Activated CD4-positive, alpha-beta T cell treated with anti-CD3 and anti-CD28 coated beads for 4 hours (primary cell): ENCODE measurements at regions not wholly inside any gene's neighbourhood (a gene's known extent, or its start where the extent isn't known, plus 50 kb on each side); places are given as distances from the start of the nearest gene placed in this dataset.
"Not testable (repeated sequence)": the region's sequence is repeated elsewhere in the genome, so short reads cannot be mapped to it uniquely, and the experiment has no call there.

ENCODE experiments used
- DNase-seq, 2 donors: peaks; one replicate each; pipeline ENCODE4 v3.0.0-alpha.2; 2020

DNA sequence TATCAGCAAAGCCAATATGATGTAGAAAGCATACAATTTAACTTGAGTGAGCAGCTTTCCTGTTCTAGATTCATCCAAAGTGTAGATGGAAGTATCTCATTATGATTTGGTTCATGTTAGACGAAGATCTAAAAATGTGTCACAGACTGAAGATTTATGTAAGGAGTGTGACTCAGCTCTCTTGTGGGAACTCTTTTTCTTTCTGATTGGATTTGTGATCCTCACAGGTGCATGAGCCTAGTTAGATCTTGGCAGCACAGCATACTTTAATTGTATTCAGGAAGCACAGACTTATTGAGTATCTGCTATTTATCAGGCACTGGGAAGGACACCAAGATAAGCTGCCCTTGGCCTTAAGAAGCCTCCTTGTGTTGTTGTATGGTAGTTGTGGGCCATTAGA is 147.1 kb downstream of the C11orf91 start:
- DNase-seq, result no peak

DNA sequence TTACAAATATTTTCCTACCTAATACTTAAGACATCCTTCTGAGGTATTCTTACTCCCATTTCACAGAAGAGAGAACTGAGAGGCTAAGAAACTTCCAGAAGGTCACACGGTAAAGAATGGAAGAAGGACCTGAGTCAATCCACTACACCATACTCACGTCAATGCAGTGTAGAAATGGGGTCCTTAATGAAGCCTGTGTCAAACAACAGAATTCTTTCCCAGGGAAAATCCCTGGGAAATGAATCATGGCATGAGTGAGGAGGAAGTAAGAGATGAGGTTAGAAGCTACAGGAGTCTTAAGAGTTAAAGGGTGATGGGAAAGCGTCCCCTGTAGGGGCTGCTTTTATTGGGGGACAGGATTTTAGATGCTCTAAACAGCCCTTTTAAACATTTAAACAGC is 147.9 kb downstream of the C11orf91 start:
- DNase-seq, result no peak

GRCh38 chr11:33551051-33551450 is 149.6 kb downstream of the C11orf91 start:
- DNase-seq, result no peak

DNA sequence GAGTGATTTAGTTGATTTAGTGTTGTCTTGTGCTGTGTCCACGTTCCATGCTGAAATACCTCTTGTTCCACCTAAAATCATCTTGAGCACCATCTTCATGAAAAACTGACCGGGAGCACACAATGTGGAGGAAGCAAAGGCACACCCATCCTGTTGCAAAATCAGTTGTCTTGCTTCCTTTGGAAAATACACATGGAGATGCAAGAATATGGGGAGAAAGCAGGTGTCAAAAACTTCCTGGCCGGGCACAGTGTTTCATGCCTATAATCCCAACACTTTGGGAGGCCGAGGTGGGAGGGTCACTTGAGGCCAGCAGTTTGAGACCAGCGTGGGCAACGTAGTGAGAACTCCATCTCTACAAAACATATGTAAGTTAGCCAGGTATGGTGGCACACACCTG is 151.1 kb downstream of the C11orf91 start:
- no peak for DNase-seq

GRCh38 chr11:33545931-33546330 is 154.7 kb downstream of the C11orf91 start:
- no peak for DNase-seq

DNA sequence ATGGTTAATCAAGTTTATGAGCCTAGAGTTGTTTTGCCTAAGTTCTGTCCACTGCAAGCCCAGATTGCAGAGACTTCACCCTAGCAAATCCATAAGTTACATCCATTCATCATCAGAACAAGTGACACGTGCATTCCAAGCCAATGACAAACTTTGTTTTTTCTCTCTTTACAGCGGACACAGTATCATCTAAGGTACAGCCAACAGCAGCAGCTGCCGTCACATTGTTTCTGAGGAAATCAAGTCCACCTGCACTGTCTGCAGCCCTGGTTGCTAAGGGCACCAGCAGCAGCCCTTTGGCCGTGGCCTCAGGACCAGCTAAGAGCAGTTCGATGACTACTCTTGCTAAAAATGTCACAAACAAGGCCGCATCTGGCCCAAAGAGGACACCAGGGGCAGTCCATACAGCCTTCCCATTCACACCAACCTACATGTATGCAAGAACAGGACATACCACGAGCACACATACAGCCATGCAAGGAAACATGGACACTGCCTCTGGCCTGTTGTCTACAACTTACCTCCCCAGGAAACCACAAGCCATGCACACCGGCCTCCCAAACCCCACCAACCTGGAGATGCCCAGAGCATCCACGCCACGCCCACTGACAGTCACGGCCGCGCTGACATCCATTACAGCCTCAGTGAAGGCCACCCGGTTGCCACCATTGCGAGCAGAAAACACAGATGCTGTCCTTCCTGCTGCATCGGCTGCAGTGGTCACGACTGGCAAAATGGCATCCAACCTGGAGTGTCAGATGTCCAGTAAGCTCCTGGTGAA is 155.8 kb downstream of the C11orf91 start:
- DNase-seq, result no peak

GRCh38 chr11:33543823-33544222 is 156.8 kb downstream of the C11orf91 start:
- no peak for DNase-seq

- DNase-seq, result peak; percentile 6 to 23
Measured at GRCh38 chr11:33542921-33543320, 157.7 kb downstream of the C11orf91 start.

GRCh38 chr11:33540946-33541915 is 159.4 kb downstream of the C11orf91 start:
- no peak for DNase-seq

GRCh38 chr11:33540427-33540826 is 160.2 kb downstream of the C11orf91 start:
- DNase-seq, result no peak

GRCh38 chr11:33539751-33540150 is 160.9 kb downstream of the C11orf91 start:
- no peak for DNase-seq

DNA sequence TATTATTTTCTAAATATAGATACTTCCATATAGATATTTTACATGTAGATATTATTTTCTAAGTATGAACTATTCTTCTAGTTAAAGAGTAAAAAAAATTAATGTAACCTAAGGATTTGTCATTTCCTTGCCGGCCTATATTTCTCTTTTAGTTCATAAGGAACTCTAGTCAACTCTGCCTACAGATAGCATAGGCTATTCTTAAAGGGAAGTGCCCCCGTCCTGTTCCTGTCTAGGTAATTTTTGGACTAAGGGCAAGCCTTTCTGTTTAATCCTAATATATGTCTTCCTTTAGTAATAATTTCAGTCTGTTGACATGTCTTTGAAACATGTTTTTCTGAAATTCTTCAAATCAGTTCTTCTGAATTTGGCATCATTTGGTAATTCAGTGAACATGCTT is 161.9 kb downstream of the C11orf91 start:
- DNase-seq, result no peak

- no peak for DNase-seq
Measured at GRCh38 chr11:33536178-33536577, 164.4 kb downstream of the C11orf91 start.

DNA sequence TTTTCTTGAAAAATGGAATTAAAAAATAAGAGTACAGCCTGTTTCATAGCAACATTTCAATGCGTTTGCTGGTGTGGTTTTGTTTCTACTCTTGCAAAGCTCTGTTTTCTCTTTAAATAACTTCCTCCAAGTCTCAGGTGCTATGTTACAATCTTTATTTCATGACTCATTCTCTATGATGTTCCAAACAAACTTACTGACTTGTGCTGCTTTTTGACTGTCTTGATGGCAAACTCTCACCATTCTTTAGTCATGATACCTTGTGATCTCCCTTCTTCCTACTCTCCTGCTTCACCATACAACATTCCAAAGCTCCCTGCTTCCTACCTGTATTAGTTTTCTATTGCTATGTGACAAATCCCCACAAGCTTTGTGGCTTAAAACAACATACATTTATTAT is 166.1 kb downstream of the C11orf91 start:
- no peak for DNase-seq

GRCh38 chr11:33533386-33534052 is 167.1 kb downstream of the C11orf91 start:
- DNase-seq, result no peak

DNA sequence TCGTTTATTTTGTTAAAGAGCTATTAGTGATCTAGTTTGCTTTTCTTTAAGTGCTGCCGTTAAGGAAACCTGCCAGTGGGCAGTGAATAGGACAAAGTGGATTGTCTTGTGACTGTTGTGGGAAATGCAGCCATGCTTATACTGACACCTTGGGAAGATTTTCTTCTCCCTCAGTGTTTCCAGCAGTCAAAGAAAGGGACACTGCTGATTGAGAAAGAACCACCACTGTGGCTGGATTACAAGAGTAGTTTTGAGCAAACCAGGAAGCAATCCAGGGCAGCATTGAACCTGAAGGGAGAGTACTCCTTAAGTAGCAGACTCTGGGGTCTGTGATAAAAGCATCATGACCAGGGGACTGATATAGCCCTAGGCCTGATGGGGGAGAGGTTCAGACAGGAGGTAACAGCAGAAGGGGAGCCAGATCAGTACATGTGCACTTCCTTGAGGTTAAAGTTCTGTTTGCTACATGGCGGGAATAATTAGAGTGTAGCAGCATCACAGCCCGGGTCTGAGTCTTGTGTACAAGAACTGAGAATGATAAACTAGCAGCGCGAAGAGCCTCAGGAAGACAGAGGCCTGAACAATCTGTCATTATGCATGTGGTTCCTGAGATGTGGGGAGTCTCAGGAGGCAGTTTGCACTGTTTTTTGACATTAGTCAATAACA is 167.8 kb downstream of the C11orf91 start:
- no peak for DNase-seq

- no peak for DNase-seq
Measured at GRCh38 chr11:33532257-33532656, 168.4 kb downstream of the C11orf91 start.

DNA sequence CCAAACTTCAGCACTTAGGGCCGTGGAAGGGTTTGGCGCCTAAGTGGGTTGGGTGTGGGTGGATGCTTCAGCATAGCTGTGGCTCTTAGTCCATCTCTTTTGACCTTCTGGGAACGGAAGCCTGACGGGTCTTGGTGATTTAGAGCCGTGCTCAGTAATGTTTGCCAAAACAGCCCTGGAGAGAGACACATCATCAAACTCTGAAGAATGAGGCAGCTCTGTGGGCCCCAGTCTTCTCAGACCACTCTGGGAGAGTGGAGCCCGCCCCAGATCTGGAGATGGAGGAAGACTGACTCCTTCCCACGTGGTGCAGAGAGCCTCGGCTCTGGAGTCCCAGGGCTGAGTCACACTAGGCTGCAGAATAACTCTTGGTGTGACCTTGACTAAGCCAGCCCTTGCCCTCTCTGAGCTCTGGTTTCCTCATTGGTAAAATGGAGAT is 168.9 kb downstream of the C11orf91 start:
- DNase-seq, result no peak

DNA sequence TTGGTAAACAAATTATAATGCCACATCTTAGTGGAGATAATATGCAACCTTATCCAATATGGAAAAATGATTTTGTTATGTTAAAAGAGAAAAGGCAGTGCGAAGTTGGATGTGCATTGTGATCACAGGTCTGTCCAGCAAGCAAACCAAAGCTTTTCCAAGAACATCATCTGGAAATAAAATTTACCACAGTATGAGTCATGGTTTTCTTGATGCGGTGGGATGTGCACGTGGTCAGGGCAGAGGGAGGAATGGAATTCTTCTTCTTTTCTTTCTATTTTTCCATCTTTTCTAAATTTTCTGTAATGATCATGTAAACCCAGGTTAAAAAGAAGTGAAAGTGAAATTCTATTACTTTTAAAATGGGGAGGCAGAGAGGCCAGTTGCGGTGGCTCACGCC is 169.8 kb downstream of the C11orf91 start:
- DNase-seq, result no peak

- DNase-seq, result no peak
Measured at GRCh38 chr11:33529461-33529860, 171.2 kb downstream of the C11orf91 start.

DNA sequence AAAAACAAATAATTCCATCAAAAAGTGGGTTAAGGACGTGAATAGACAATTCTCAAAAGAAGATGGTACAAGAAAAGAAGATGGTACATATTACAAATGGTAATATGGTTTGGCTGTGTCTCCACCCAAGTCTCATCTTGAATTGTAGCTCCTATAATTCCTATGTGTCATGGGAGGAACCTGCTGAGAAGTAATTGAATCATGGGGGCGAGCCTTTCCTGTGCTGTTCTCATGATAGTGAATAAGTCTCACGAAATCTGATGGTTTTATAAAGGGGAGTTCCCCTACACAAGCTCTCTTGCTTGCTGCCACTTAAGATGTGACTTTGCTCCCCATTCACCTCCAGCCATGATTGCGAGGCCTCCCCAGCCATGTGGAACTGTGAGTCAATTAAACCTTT is 172.9 kb downstream of the C11orf91 start:
- not testable (repeated sequence) for DNase-seq

GRCh38 chr11:33525789-33526188 is 174.8 kb downstream of the C11orf91 start:
- no peak for DNase-seq

GRCh38 chr11:33521384-33521783 is 179.2 kb downstream of the C11orf91 start:
- DNase-seq, result no peak
